ENCODE measurements at regions not wholly inside any gene's neighbourhood (a gene's known extent, or its start where the extent isn't known, plus 50 kb on each side); places are given as distances from the start of the nearest gene placed in this dataset.

GRCh38 chr11:134552749-134553148 is 140.7 kb upstream of the B3GAT1 start:
- no peak for DNase-seq (ENCODE audit: low spot score)

- DNase-seq (ENCODE audit: low spot score) = no peak
Measured at GRCh38 chr11:134545521-134545920, 133.5 kb upstream of the B3GAT1 start.

GRCh38 chr11:134544095-134544815 is 132.2 kb upstream of the B3GAT1 start:
- DNase-seq (ENCODE audit: low spot score) = no peak

GRCh38 chr11:134543645-134544044 is 131.6 kb upstream of the B3GAT1 start:
- DNase-seq (ENCODE audit: low spot score) = no peak

GRCh38 chr11:134543241-134543640 is 131.2 kb upstream of the B3GAT1 start:
- DNase-seq (ENCODE audit: low spot score) = no peak

GRCh38 chr11:134542401-134543165 is 130.5 kb upstream of the B3GAT1 start:
- DNase-seq (ENCODE audit: low spot score) = no peak

GRCh38 chr11:134541951-134542350 is 129.9 kb upstream of the B3GAT1 start:
- DNase-seq (ENCODE audit: low spot score) = no peak

GRCh38 chr11:134541355-134541754 is 129.3 kb upstream of the B3GAT1 start:
- no peak for DNase-seq (ENCODE audit: low spot score)

GRCh38 chr11:134539285-134539684 is 127.2 kb upstream of the B3GAT1 start:
- DNase-seq (ENCODE audit: low spot score) = no peak

GRCh38 chr11:134538742-134539141 is 126.7 kb upstream of the B3GAT1 start:
- no peak for DNase-seq (ENCODE audit: low spot score)

- DNase-seq (ENCODE audit: low spot score) = no peak
Measured at GRCh38 chr11:134537941-134538340, 125.9 kb upstream of the B3GAT1 start.

GRCh38 chr11:134537296-134537695 is 125.3 kb upstream of the B3GAT1 start:
- DNase-seq (ENCODE audit: low spot score) = no peak

GRCh38 chr11:134536677-134537076 is 124.6 kb upstream of the B3GAT1 start:
- no peak for DNase-seq (ENCODE audit: low spot score)

- no peak for DNase-seq (ENCODE audit: low spot score)
Measured at GRCh38 chr11:134536219-134536618, 124.2 kb upstream of the B3GAT1 start.

GRCh38 chr11:134535029-134536025 is 123.3 kb upstream of the B3GAT1 start:
- no peak for DNase-seq (ENCODE audit: low spot score)

GRCh38 chr11:134533511-134533910 is 121.5 kb upstream of the B3GAT1 start:
- no peak for DNase-seq (ENCODE audit: low spot score)

GRCh38 chr11:134532921-134533421 is 120.9 kb upstream of the B3GAT1 start:
- no peak for DNase-seq (ENCODE audit: low spot score)

- no peak for DNase-seq (ENCODE audit: low spot score)
Measured at GRCh38 chr11:134532131-134532920, 120.3 kb upstream of the B3GAT1 start.

GRCh38 chr11:134531327-134532130 is 119.5 kb upstream of the B3GAT1 start:
- DNase-seq (ENCODE audit: low spot score) = no peak

GRCh38 chr11:134530636-134531326 is 118.7 kb upstream of the B3GAT1 start:
- DNase-seq (ENCODE audit: low spot score) = no peak
